HepG2 (cell line): ENCODE measurements at regions not wholly inside any gene's neighbourhood (a gene's known extent, or its start where the extent isn't known, plus 50 kb on each side); places are given as distances from the start of the nearest gene placed in this dataset.

Source experiments
- ATAC-seq: fragments of 200-7000 bp; cut with Tn5 transposase; 3 replicates; pipeline ENCODE4 v1.9.1; 2020; ENCODE audit warnings: mild to moderate bottlenecking, moderate library complexity
- BruUV-seq: library from RNA; stranded (reverse); fragments of 400-500 nt; replicated peaks from 2 replicates; lab custom pipeline; 2021; lab: Mats Ljungman, UMichigan
- CTCF ChIA-PET: fragments of 300-600 bp; formaldehyde crosslinking; extraction: SDS; loops from one replicate; lab custom pipeline; 2021; ENCODE audit warnings: low total read pairs, inconsistent platforms, low intra/inter-chr PET ratio; lab: Yijun Ruan, JAX
- POLR2A ChIA-PET: fragments of 350-600 bp; sonication (Branson Sonifier 250); formaldehyde crosslinking; loops from one replicate; lab custom pipeline; 2020; ENCODE audit warnings: antibody characterized with exemption, inconsistent platforms; lab: Yijun Ruan, JAX
- DNase-seq: peaks from one replicate; pipeline ENCODE4 v3.0.0-alpha.2; 2015; ENCODE audit warnings: low spot score
- FAIRE-seq: peaks from 3 replicates; lab custom pipeline; 2011; peaks lifted over from hg19 to GRCh38; lab: Jason Lieb, UNC
- H2AFZ ChIP-seq: one replicate; pipeline ENCODE4 v1.6.1; 2011; ENCODE audit warnings: low read length, inconsistent platforms
- H3K27ac ChIP-seq: fragments of 300-600 bp; 3 replicates; pipeline ENCODE4 v1.8.0; 2011; ENCODE audit warnings: mixed run types, mild to moderate bottlenecking, mixed read lengths, low read length, inconsistent platforms; ENCODE audit not compliant: insufficient read depth; ENCODE audit errors: extremely low read length
- H3K27me3 ChIP-seq, 2 experiments: fragments of 200-600 bp in 1 of 2; 2 replicates in 1 of 2; 3 replicates in 1 of 2; pipeline versions ENCODE4 v1.6.0 to v1.8.0; 2011; ENCODE audit warnings: low read length in 2 of 2, mild to moderate bottlenecking in 2 of 2, moderate library complexity in 2 of 2, inconsistent platforms in 1 of 2; ENCODE audit not compliant: insufficient read depth in 2 of 2, control insufficient read depth in 1 of 2
- H3K36me3 ChIP-seq, 2 experiments: fragments of 200-600 bp in 1 of 2; replicated peaks in 1 of 2; 2 replicates in 1 of 2; 3 replicates in 1 of 2; pipeline versions ENCODE4 v1.5.1 to v1.8.0; 2011; ENCODE audit warnings: low read length in 2 of 2, inconsistent platforms in 1 of 2; ENCODE audit not compliant: insufficient read depth in 2 of 2, control insufficient read depth in 1 of 2
- H3K4me1 ChIP-seq: 2 replicates; pipeline ENCODE4 v1.5.1; 2012; ENCODE audit warnings: low read length, inconsistent platforms; ENCODE audit not compliant: insufficient read depth
- H3K4me2 ChIP-seq: 2 replicates; pipeline ENCODE4 v1.6.0; 2011; ENCODE audit warnings: low read depth, low read length, inconsistent platforms
- H3K4me3 ChIP-seq, 3 experiments: fragments of 200-600 bp in 1 of 3; sonication (generic), shearing (Covaris generic) in 1 of 3; replicated peaks in 1 of 3; 2 replicates each; pipeline ENCODE4 v1.5.1; 2011 to 2016; ENCODE audit warnings: low read length in 3 of 3, inconsistent platforms in 2 of 3, low read depth in 2 of 3, mild to moderate bottlenecking in 2 of 3, control low read depth in 1 of 3, mixed read lengths in 1 of 3; ENCODE audit not compliant: insufficient read depth in 1 of 3
- H3K79me2 ChIP-seq: one replicate; pipeline ENCODE4 v1.6.1; 2011; ENCODE audit warnings: low read length, inconsistent platforms; ENCODE audit not compliant: insufficient read depth
- H3K9ac ChIP-seq: 2 replicates; pipeline ENCODE4 v1.6.0; 2011; ENCODE audit warnings: mild to moderate bottlenecking, low read depth, low read length, inconsistent platforms; ENCODE audit not compliant: insufficient read depth
- H3K9me3 ChIP-seq: 2 replicates; pipeline ENCODE4 v1.5.1; 2012; ENCODE audit warnings: mild to moderate bottlenecking, low read length
- H4K20me1 ChIP-seq: 2 replicates; pipeline ENCODE4 v1.6.0; 2011; ENCODE audit warnings: inconsistent platforms, mild to moderate bottlenecking, low read length, moderate library complexity; ENCODE audit not compliant: insufficient read depth
- CEBPZ ChIP-seq: IDR thresholded peaks from 2 replicates; pipeline ENCODE4 v1.6.1; 2012; ENCODE audit warnings: low read length, improper control_type of control experiment
- GATA4 ChIP-seq: sonication (generic); IDR thresholded peaks from 2 replicates; pipeline ENCODE4 v1.6.1; 2016; ENCODE audit warnings: antibody characterized with exemption, low read depth, borderline replicate concordance
- IRF9 ChIP-seq: sonication (generic); formaldehyde crosslinking; IDR thresholded peaks from 2 replicates; pipeline ENCODE4 v1.8.0; 2022; ENCODE audit warnings: missing genetic modification reagents, mild to moderate bottlenecking, borderline replicate concordance
- NONO ChIP-seq, 2 experiments: fragments of 450-650 bp in 1 of 2; sonication (generic) in 1 of 2; formaldehyde crosslinking in 1 of 2; IDR thresholded peaks in 1 of 2; conservative IDR thresholded peaks in 1 of 2; 2 replicates each; pipeline versions ENCODE4 v1.6.1 to v1.8.0; 2017 to 2022; ENCODE audit warnings: mild to moderate bottlenecking in 1 of 2, missing genetic modification reagents in 1 of 2, moderate library complexity in 1 of 2
- SETDB1 ChIP-seq: sonication (generic); formaldehyde crosslinking; IDR thresholded peaks from 2 replicates; pipeline ENCODE4 v1.5.1; 2020; ENCODE audit warnings: missing genetic modification reagents, mild to moderate bottlenecking, borderline replicate concordance
- XRCC5 ChIP-seq: fragments of 200-400 bp; formaldehyde crosslinking; optimal IDR thresholded peaks from 2 replicates; pipeline ENCODE3; 2017; ENCODE audit warnings: mild to moderate bottlenecking, low read length
- ZFP36L2 ChIP-seq: sonication (generic); formaldehyde crosslinking; IDR thresholded peaks from 2 replicates; pipeline ENCODE4 v1.4.0; 2020; ENCODE audit warnings: missing genetic modification reagents
- ZNF20 ChIP-seq: sonication (generic); formaldehyde crosslinking; IDR thresholded peaks from 2 replicates; pipeline ENCODE4 v1.4.0; 2020; ENCODE audit warnings: mild to moderate bottlenecking, moderate library complexity, missing genetic modification reagents
- ZNF225 ChIP-seq: sonication (generic); formaldehyde crosslinking; IDR thresholded peaks from 2 replicates; pipeline ENCODE4 v1.4.0; 2020; ENCODE audit warnings: mild to moderate bottlenecking, missing genetic modification reagents
- ZNF280D ChIP-seq: sonication (generic); formaldehyde crosslinking; IDR thresholded peaks from 2 replicates; pipeline ENCODE4 v1.5.1; 2020; ENCODE audit warnings: mild to moderate bottlenecking, missing genetic modification reagents
- WGBS: methylation state at CpG from one replicate; pipeline ENCODE4 v1.1.6; 2017; ENCODE audit warnings: low lambda C conversion rate; 5-methylcytosine and 5-hydroxymethylcytosine counted together
- in situ Hi-C: cut with HindIII; loops from 2 replicates; pipeline ENCODE4 v1.10.0; 2017; ENCODE audit warnings: low pct_unique_long_range_greater_than_20kb; ENCODE audit not compliant: extremely low pct_ligation_motif_present
- intact Hi-C: fragments of 100-400 bp; cut with micrococcal nuclease; formaldehyde crosslinking; loops from one replicate; pipeline ENCODE4 v1.10.0; 2022; ENCODE audit not compliant: unreplicated experiment

GRCh38 chr1:4207842-4208692 is 308.0 kb upstream of the C1orf174 start:
- H3K4me3 ChIP-seq: no peak overlapping the region
- no peak for ATAC-seq
- no peaks in the 10 kb centered on the region for H3K36me3 ChIP-seq
- no peaks in the 10 kb centered on the region for H3K79me2 ChIP-seq
- peaks cover 2 to 13% of the 10 kb centered on the region in 2 experiments; a peak in 4 of 5 replicates for H3K27me3 ChIP-seq
- no peak overlapping the region for H3K9ac ChIP-seq
- in situ Hi-C loops (no loop called here), intact Hi-C loops (no loop called here)
- WGBS: 28% methylated on average over 9 of the region's 10 CpGs
- CTCF ChIA-PET: no interaction called here
- no peak overlapping the region for H2AFZ ChIP-seq
- H3K4me2 ChIP-seq: no peak overlapping the region
- no peaks in the 10 kb centered on the region for H4K20me1 ChIP-seq
- no TSS peak for BruUV-seq
- no peak for FAIRE-seq
- H3K27ac ChIP-seq: no peak overlapping the region
- H3K9me3 ChIP-seq: peaks cover 35% of the 10 kb centered on the region
- DNase-seq: no peak
- TF ChIP-seq ZNF225 (CRISPR knock-in tag) (no peak), XRCC5 (no peak), ZNF20 (CRISPR knock-in tag) (no peak), ZNF280D (CRISPR knock-in tag) (no peak), ZFP36L2 (CRISPR knock-in tag) (no peak), CEBPZ (no peak), NONO (IDR thresholded peaks at IDR 0.05) (no peak), NONO (CRISPR knock-in tag; conservative IDR thresholded peaks at IDR 0.05) (no peak), IRF9 (CRISPR knock-in tag) (no peak), SETDB1 (CRISPR knock-in tag) (no peak), GATA4 (no peak)
- no peaks in the 10 kb centered on the region for H3K4me1 ChIP-seq
- POLR2A ChIA-PET: no interaction called here
